ENCODE measurements at regions not wholly inside any gene's neighbourhood (a gene's known extent, or its start where the extent isn't known, plus 50 kb on each side); places are given as distances from the start of the nearest gene placed in this dataset.

GRCh38 chr4:173642509-173642908 lies 112.5 kb upstream of the HAND2 start:
- TF ChIP-seq CTCF (IDR thresholded peaks at IDR 0.05; ENCODE audit: low read depth, low read length, poor library complexity, severe bottlenecking) (no peak), EZH2phosphoT487 (IDR thresholded peaks at IDR 0.05; ENCODE audit: borderline replicate concordance, low read length) (no peak)
